Thoracic aorta (tissue), 2 donors: ENCODE measurements at regions not wholly inside any gene's neighbourhood (a gene's known extent, or its start where the extent isn't known, plus 50 kb on each side); places are given as distances from the start of the nearest gene placed in this dataset.

ENCODE experiments used
- ATAC-seq: fragments of 150-250 bp; one replicate; pipeline ENCODE4 v1.8.0; 2017; ENCODE audit warnings: low read depth; ENCODE audit not compliant: insufficient number of reproducible peaks, low FRiP score
- DNase-seq: peaks from one replicate; pipeline ENCODE4 v3.0.0-alpha.2; 2020; ENCODE audit warnings: low spot score
- H3K27ac ChIP-seq, 2 donors: fragments of 200-600 bp; sonication (generic); 1 replicate in 1 of 2; 2 replicates in 1 of 2; pipeline ENCODE4 v1.5.1; 2016; ENCODE audit warnings: mild to moderate bottlenecking in 2 of 2, moderate library complexity in 2 of 2
- H3K27me3 ChIP-seq: fragments of 200-600 bp; sonication (generic); replicated peaks from 2 replicates; pipeline ENCODE4 v1.6.0; 2016; ENCODE audit warnings: mild to moderate bottlenecking; ENCODE audit not compliant: insufficient read depth
- H3K36me3 ChIP-seq: fragments of 200-600 bp; sonication (generic); one replicate; pipeline ENCODE4 v1.5.1; 2016
- H3K4me1 ChIP-seq, 2 donors: fragments of 200-600 bp; sonication (generic); 1 replicate in 1 of 2; 2 replicates in 1 of 2; pipeline versions ENCODE4 v1.5.1 to v1.6.0; 2016; ENCODE audit warnings: low read depth in 2 of 2, mild to moderate bottlenecking in 1 of 2; ENCODE audit not compliant: control insufficient read depth in 1 of 2
- H3K4me3 ChIP-seq: fragments of 200-600 bp; sonication (generic); 2 replicates; pipeline ENCODE4 v1.5.1; 2016; ENCODE audit warnings: mild to moderate bottlenecking
- H3K9me3 ChIP-seq: fragments of 200-600 bp; sonication (generic); 2 replicates; pipeline ENCODE4 v1.5.1; 2016
- CTCF ChIP-seq: fragments of 200-600 bp; sonication (generic); IDR thresholded peaks from one replicate; pipeline ENCODE4 v1.5.1; 2019; ENCODE audit warnings: antibody characterized with exemption

GRCh38 chr2:67516362-67516761 lies 119.2 kb downstream of the ETAA1 start:
- ATAC-seq (no peak), DNase-seq (no peak)
- H3K4me3 ChIP-seq: no peak overlapping the region
- no peak for TF ChIP-seq CTCF
- peaks cover 0 to 9% of the 10 kb centered on the region in 2 donors for H3K4me1 ChIP-seq
- H3K36me3 ChIP-seq: no peaks in the 10 kb centered on the region
- no peak overlapping the region for H3K27ac ChIP-seq
- no peaks in the 10 kb centered on the region for H3K9me3 ChIP-seq
- no peaks in the 10 kb centered on the region for H3K27me3 ChIP-seq

DNA sequence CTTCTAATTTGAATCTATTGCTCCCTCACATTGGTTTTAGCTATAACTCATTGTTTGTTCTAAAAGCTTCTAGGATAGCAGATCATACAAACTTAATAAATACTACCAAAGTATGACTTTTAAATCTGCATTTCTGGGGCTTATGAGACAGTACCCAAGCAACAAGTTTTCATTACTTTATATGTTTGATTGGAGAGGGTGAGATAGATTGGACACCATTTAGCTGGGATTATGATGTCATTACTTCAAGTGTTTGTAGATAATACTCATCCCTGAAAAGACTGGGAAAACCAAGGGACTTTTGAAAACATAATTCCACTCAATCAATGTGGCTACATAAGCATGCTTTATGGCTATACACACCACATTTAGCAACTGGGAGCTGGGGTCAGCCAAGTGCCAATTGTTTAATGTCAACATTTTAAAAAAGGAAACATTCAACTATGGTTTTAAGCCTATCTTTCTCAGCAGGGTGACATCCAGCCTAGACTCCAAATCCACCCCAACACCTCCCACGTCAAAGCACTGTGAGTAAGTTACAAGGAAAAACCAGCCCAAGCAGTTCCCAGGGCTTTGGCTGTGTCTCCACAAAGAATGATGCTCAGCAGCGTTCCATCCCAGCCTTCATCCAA lies 119.9 kb downstream of the ETAA1 start:
- DNase-seq: no peak
- Histone ChIP-seq H3K36me3 (no peaks in the 10 kb centered on the region), H3K27ac (no peak overlapping the region), H3K4me1 (peaks cover 0 to 9% of the 10 kb centered on the region in 2 donors), H3K4me3 (no peak overlapping the region), H3K27me3 (no peaks in the 10 kb centered on the region), H3K9me3 (no peaks in the 10 kb centered on the region)
- TF ChIP-seq CTCF: no peak
- no peak for ATAC-seq

GRCh38 chr2:67522148-67522547 lies 125.0 kb downstream of the ETAA1 start:
- TF ChIP-seq CTCF: no peak
- ATAC-seq (no peak), DNase-seq (no peak)
- Histone ChIP-seq H3K4me1 (peaks cover 0 to 5% of the 10 kb centered on the region in 2 donors), H3K9me3 (no peaks in the 10 kb centered on the region), H3K27me3 (no peaks in the 10 kb centered on the region), H3K27ac (no peak overlapping the region), H3K4me3 (no peak overlapping the region), H3K36me3 (no peaks in the 10 kb centered on the region)

- H3K4me1 ChIP-seq: peaks cover 0 to 5% of the 10 kb centered on the region in 2 donors
- ATAC-seq: no peak
- no peaks in the 10 kb centered on the region for H3K27me3 ChIP-seq
- H3K4me3 ChIP-seq: no peak overlapping the region
- no peak for DNase-seq
- no peak overlapping the region for H3K27ac ChIP-seq
- H3K9me3 ChIP-seq: no peaks in the 10 kb centered on the region
- H3K36me3 ChIP-seq: no peaks in the 10 kb centered on the region
- TF ChIP-seq CTCF: no peak
Measured at GRCh38 chr2:67524213-67524612, 127.1 kb downstream of the ETAA1 start.

DNA sequence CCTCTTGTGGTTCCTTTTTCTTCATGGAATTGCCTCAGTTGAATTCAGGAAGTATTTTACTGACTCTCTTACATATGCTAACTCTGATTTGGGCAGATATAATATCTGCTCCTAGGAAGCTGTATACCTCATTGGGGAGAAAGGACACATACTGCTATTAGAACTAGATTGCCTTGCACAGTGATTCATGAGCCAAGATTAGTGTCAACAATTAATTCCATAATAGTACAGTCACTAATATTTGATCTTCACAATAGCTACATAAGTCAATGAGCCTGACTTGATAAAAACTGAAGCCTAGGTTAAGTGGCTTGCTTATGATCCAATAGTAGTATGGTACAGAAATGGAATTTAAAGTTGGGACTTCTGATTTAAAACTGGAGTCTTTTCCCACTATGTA lies 127.6 kb downstream of the ETAA1 start:
- DNase-seq (no peak), ATAC-seq (no peak)
- Histone ChIP-seq H3K4me3 (no peak overlapping the region), H3K36me3 (no peaks in the 10 kb centered on the region), H3K27me3 (no peaks in the 10 kb centered on the region), H3K4me1 (peaks cover 0 to 5% of the 10 kb centered on the region in 2 donors), H3K27ac (no peak overlapping the region), H3K9me3 (no peaks in the 10 kb centered on the region)
- TF ChIP-seq CTCF: no peak
